T-helper 2 cell treated with Interferon-gamma antibody and Interleukin-4, amounts not matched to agents 100 ng/mL and 5 ng/mL, for 36 hours (primary cell): ENCODE measurements at regions not wholly inside any gene's neighbourhood (a gene's known extent, or its start where the extent isn't known, plus 50 kb on each side); places are given as distances from the start of the nearest gene placed in this dataset.

Source experiments
- intact Hi-C: fragments of 100-400 bp; cut with micrococcal nuclease; formaldehyde crosslinking; loops from one replicate; pipeline ENCODE4 v1.15.1; 2023

DNA sequence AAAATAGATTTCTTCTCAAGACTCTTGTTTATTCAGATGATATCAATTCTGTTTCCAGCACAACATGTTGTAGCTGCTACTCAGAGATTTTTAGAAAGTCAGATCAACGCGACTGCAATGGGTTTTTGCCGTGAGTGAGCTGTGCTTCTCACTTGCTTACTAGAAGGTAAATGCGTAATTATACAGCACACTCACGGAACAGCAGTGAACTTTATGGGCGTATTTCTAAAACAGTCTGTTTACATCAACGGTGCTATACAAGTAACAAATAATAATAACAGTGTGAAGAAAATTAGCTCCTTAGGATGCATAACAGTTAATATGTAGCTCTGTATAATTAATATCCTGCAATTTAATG is 533.6 kb downstream of the RNF144A start:
- intact Hi-C loops: loop anchor here (1.0 to 5.0 kb wide), 6 partner anchors 14 to 274 kb away; no protein-coding TSS in a partner anchor

- intact Hi-C loops: loop anchor here (5.0 kb wide), 1 partner anchor 65 kb away; no protein-coding TSS in a partner anchor
Observed at GRCh38 chr2:7452110-7452876, 535.1 kb downstream of the RNF144A start.

GRCh38 chr2:7454592-7454991 is 537.4 kb downstream of the RNF144A start:
- intact Hi-C loops: loop anchor here (5.0 kb wide), 1 partner anchor 63 kb away; no protein-coding TSS in a partner anchor

- intact Hi-C loops: no loop called here
Observed at GRCh38 chr2:7456762-7457161, 539.5 kb downstream of the RNF144A start.

- intact Hi-C loops: no loop called here
Observed at GRCh38 chr2:7458066-7458465, 540.9 kb downstream of the RNF144A start.

DNA sequence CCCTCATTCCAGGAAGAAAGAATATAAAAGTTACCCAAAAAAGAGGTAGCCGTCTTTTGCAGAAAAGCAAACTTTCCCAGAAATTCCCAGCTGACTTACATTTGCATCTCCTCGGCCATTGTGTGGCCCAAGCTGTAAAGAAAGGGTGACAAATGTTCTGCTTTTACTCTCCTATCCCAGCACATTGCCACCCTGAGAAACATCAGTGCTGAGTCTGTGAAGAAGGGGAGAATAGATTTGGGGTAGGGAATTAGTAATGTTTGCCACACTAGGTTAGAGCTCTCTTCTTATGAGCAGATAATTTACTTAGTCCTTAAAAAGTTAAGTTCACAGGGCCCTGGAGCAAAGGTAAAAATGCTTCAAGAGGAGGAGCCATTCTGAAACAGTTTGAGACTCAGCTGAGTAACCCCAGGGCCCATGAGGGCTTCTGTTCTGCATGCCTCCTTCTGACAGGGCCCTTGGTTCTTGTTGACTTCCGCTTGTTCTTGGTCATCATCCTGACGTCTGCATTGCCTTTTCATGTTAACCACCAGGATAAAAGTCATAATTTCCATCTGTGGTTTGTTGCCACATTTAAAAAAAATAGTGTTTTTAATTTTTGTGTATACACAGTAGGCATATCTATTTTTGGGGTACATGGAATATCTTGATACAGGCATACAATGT is 550.7 kb downstream of the RNF144A start:
- intact Hi-C loops: loop anchor here (1.0 to 5.0 kb wide), 2 partner anchors 18 to 36 kb away; no protein-coding TSS in a partner anchor

DNA sequence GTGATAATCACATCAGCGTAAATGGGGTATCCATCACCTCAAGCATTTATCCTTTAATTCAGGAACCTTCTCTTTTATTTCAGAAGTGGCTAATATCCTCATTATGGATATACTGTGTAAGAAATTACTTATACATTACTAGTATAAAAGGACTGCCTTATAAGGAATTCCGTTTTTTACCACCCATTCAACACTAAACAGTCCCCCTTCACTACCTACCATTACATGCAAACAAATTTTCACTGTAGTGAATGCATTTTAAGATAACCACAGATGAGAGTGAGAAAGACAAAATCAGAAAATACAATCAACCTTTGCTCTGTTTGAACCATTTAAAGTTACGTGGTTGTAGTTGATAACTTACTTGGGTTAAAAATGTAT is 551.2 kb downstream of the RNF144A start:
- intact Hi-C loops: loop anchor here (1.0 to 5.0 kb wide), 2 partner anchors 18 to 36 kb away; no protein-coding TSS in a partner anchor

DNA sequence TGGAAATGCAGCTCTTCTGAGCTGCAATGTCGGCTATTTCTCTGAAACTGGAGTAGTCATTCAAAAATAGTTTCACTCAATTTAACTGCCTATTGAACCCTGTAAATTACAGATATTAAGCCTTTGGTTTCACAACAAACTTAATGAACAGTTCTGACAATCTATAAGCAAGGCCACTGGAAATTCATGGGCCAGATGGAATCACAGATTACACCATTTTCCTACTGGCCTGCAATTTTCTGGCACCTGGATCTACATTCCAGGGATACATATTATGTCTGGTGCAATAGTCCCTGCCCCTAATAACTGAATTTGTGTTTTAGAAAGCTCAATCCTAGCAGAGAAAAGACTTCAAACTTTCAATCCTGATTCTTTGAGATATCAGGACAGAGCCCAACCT is 551.7 kb downstream of the RNF144A start:
- intact Hi-C loops: loop anchor here (1.0 to 5.0 kb wide), 2 partner anchors 19 to 37 kb away; no protein-coding TSS in a partner anchor

DNA sequence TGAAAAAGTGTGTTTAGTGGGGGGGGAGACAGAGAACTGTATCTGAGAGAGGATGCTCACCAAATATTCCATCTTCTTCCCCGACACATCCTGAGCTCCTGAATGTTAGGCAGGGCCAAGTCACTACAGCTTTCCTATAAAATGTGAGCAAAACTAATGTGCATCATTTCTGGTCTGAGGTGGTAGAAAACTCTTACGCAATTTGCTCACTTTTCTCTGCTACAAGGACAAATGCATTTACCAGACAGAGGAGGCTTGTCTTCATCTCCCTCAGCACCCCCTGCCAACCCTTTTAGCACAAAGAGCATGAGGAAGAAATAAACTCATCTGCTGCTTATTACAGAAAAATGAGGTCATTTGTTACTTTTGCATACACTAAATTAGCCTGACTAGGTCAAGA is 554.0 kb downstream of the RNF144A start:
- intact Hi-C loops: no loop called here

- intact Hi-C loops: no loop called here
Observed at GRCh38 chr2:7472465-7472864, 555.3 kb downstream of the RNF144A start.

DNA sequence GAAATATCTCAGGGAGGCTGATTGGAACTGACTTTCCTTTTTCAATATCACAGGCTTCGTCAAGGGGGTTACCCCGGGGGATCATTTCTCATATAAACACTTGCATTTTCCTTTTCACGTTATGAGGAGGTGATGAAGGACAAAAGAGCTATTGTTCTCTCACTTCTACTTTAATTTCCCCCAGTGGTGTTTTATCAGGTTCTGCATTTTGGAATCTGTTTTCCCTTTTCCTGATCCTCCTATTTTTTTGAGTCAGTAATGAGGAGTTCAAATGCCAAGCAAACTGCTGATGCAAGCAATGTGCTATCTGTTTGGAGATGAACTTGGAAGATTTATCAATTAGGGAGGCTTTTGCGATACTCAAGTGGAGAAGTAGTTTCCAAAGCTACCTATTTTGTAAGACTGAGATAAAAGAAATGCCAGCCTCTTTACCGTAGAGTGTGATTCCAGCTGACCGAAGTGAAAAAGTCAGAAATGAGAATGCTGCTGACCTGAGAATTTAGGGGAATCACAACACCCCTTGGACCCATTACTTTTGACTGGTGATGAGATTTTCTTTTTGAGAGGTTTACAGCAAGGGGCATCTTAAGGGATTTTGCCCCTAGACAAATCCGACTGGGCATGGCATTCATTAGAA is 556.0 kb downstream of the RNF144A start:
- intact Hi-C loops: no loop called here

DNA sequence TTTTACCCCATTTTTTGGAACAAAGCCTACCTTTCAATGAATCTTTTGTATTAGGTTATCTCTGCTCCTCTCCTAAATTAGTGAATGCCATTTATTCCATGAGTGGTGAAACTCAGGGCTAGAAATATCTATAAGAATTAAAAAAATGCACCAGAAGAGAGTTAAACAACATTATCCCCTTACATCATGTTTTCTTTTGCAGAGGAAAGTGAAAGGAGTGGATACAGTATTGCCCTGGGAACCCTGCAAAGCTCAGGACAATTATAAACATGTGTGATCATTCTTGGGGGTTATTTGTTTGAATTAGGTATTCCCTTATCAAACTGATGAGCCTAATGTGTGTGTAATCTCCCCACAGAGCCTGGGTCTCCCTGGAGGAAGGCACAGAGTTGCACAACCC is 559.2 kb downstream of the RNF144A start:
- intact Hi-C loops: no loop called here

DNA sequence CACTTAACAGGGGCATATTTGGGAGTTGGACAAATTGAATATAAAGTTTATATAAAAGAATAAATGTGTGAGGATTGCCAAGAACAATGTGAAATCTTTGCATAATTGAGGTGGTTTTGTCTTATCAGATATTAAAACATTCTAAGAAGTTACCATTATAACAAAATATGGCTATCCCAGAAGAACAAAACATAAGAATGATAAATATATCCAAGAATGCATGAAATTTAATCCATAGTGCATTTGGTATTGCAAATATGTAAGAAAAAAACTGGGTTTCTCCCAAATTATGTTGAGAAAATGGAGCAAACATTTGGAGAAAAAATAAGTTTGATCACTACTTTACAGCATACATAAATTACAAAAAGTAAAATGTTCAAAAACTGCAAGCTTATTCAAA is 562.4 kb downstream of the RNF144A start:
- intact Hi-C loops: no loop called here

- intact Hi-C loops: no loop called here
Observed at GRCh38 chr2:7480431-7480830, 563.2 kb downstream of the RNF144A start.

DNA sequence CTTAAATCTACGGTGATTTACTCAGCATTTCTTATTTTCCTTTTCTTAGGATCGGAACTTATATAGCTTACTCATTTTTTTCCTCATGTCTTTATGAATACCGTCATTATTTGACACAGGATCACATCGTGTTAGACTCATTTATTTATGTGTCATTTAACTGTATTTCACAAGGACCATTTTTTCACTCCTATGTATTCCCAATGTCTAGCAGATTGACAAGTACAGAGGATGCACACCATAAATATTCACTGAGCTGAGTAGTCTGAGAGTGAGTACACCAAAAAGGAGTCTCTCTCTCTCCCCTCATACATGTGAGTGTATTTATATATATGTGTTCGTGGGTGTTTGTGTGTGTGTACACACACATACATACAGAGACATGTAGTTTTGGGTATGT is 573.5 kb downstream of the RNF144A start:
- intact Hi-C loops: no loop called here

GRCh38 chr2:7492719-7493118 is 575.5 kb downstream of the RNF144A start:
- intact Hi-C loops: no loop called here

GRCh38 chr2:7497178-7497577 is 580.0 kb downstream of the RNF144A start:
- intact Hi-C loops: no loop called here

DNA sequence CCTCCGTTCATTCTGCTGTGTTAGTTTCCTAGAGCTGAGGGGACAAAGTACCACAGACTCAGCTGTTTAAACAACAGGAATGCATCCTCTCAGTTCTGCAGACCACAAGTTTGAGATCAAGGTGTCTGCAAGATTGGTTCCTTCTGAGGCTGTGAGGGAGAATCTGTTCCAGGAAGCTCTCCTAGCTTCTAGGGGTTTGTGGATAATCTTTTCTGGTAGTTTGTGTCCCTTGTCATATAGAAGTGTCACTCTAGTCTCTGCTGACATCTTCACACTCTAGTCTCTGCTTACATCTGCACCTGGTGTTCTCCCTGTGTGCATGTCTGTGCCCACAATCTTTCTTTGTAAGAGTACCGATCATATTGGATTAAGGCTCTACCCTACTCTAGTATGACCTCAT is 581.8 kb downstream of the RNF144A start:
- intact Hi-C loops: no loop called here

DNA sequence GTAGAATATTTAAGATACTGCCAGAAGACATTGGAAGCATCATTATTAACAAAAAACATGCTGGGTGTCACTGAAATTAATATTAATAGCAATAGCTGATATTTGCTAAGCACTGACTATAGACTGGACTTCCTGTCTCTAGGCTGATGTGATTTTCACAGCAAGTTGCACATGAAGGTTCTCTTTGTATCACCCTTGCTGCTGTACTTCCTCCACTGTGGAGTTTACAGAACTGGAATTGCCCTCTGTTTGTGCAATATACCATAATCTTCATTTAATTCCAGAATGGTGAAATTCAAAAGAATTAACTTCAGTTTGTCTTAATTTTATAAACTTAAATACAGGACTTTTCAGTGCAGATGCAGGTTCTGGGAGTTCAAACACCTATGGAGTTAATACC is 585.1 kb downstream of the RNF144A start:
- intact Hi-C loops: no loop called here

- intact Hi-C loops: no loop called here
Observed at GRCh38 chr2:7508296-7508943, 591.2 kb downstream of the RNF144A start.

- intact Hi-C loops: no loop called here
Observed at GRCh38 chr2:7510353-7510752, 593.1 kb downstream of the RNF144A start.

- intact Hi-C loops: no loop called here
Observed at GRCh38 chr2:7513834-7514233, 596.6 kb downstream of the RNF144A start.
